Panc1 (cell line): ENCODE measurements at regions not wholly inside any gene's neighbourhood (a gene's known extent, or its start where the extent isn't known, plus 50 kb on each side); places are given as distances from the start of the nearest gene placed in this dataset.

Experiments used
- ATAC-seq: fragments of 200-7000 bp; cut with Tn5 transposase; 2 replicates; pipeline ENCODE4 v1.9.1; 2020; ENCODE audit warnings: mild to moderate bottlenecking, moderate library complexity
- BruUV-seq: library from RNA; stranded (reverse); fragments of 400-500 nt; replicated peaks from 2 replicates; lab custom pipeline; 2021; lab: Mats Ljungman, UMichigan
- CTCF ChIA-PET: fragments of 300-600 bp; sonication (Branson Sonifier 250); formaldehyde crosslinking; loops from one replicate; lab custom pipeline; 2022; ENCODE audit warnings: antibody characterized with exemption; lab: Charles Lee
- POLR2A ChIA-PET: fragments of 300-600 bp; sonication (Branson Sonifier 250); formaldehyde crosslinking; loops from one replicate; lab custom pipeline; 2022; ENCODE audit warnings: antibody characterized with exemption; lab: Charles Lee
- DNase-seq: peaks from one replicate; pipeline ENCODE4 v3.0.0-alpha.2; 2010; ENCODE audit warnings: low read depth, low spot score
- H3K27ac ChIP-seq: 2 replicates; pipeline ENCODE4 v1.5.1; 2011; ENCODE audit warnings: mild to moderate bottlenecking, low read length, inconsistent platforms
- H3K27me3 ChIP-seq: fragments of 200-500 bp; sonication (Bioruptor generic); 2 replicates; pipeline ENCODE4 v1.6.0; 2014; ENCODE audit warnings: low read length, inconsistent platforms; ENCODE audit not compliant: control insufficient read depth, insufficient read depth
- H3K36me3 ChIP-seq: fragments of 200-500 bp; sonication (Bioruptor generic); 2 replicates; pipeline ENCODE4 v1.5.1; 2014; ENCODE audit warnings: inconsistent platforms, mild to moderate bottlenecking, low read length, moderate library complexity; ENCODE audit not compliant: control insufficient read depth, insufficient read depth
- H3K4me1 ChIP-seq: 2 replicates; pipeline ENCODE4 v1.5.1; 2011; ENCODE audit warnings: inconsistent platforms, mild to moderate bottlenecking, low read length, moderate library complexity; ENCODE audit not compliant: control insufficient read depth, insufficient read depth
- H3K4me3 ChIP-seq, 2 experiments: 2 replicates each; pipeline ENCODE4 v1.5.1; 2011 to 2012; ENCODE audit warnings: low read depth in 2 of 2, low read length in 2 of 2, mild to moderate bottlenecking in 2 of 2, inconsistent platforms in 1 of 2, moderate library complexity in 1 of 2
- H3K9me3 ChIP-seq: fragments of 200-500 bp; sonication (Bioruptor generic); 2 replicates; pipeline ENCODE4 v1.5.1; 2014; ENCODE audit warnings: low read depth, mild to moderate bottlenecking, inconsistent platforms, low read length, moderate library complexity; ENCODE audit not compliant: control insufficient read depth, insufficient read depth
- CTCF ChIP-seq: fragments of 450-650 bp; IDR thresholded peaks from 2 replicates; pipeline ENCODE4 v1.5.1; 2017; ENCODE audit warnings: mild to moderate bottlenecking
- POLR2AphosphoS5 ChIP-seq: IDR thresholded peaks from 2 replicates; pipeline ENCODE4 v1.6.1; 2012; ENCODE audit warnings: mild to moderate bottlenecking, low read depth, low read length, moderate library complexity
- REST ChIP-seq, 2 experiments: IDR thresholded peaks; 2 replicates each; pipeline ENCODE4 v1.6.1; 2011 to 2012; ENCODE audit warnings: low read depth in 2 of 2, control low read depth in 1 of 2, low read length in 1 of 2, mild to moderate bottlenecking in 1 of 2, moderate library complexity in 1 of 2; ENCODE audit not compliant: insufficient read depth in 1 of 2
- SIN3A ChIP-seq: IDR thresholded peaks from 2 replicates; pipeline ENCODE4 v1.6.1; 2012; ENCODE audit warnings: low read depth, mild to moderate bottlenecking, low read length, moderate library complexity, borderline replicate concordance; ENCODE audit not compliant: insufficient read depth
- TCF7L2 ChIP-seq: IDR thresholded peaks from 2 replicates; pipeline ENCODE4 v1.6.1; 2011; ENCODE audit warnings: mild to moderate bottlenecking, low read depth, low read length, inconsistent platforms
- in situ Hi-C: cut with HindIII; loops from 2 replicates; pipeline ENCODE4 v1.10.0; 2016; ENCODE audit warnings: low sequenced_read_pairs, low pct_unique_long_range_greater_than_20kb
- intact Hi-C: fragments of 100-400 bp; cut with micrococcal nuclease; formaldehyde crosslinking; loops from one replicate; pipeline ENCODE4 v1.10.0; 2022; ENCODE audit not compliant: unreplicated experiment

GRCh38 chr20:48076247-48076646 is 291.0 kb upstream of the SULF2 start:
- Histone ChIP-seq H3K27me3 (peaks cover 15% of the 10 kb centered on the region), H3K27ac (no peak overlapping the region), H3K4me3 (no peak overlapping the region), H3K9me3 (no peaks in the 10 kb centered on the region), H3K4me1 (no peaks in the 10 kb centered on the region), H3K36me3 (no peaks in the 10 kb centered on the region)
- no peak for TF ChIP-seq SIN3A
- no peak for TF ChIP-seq POLR2AphosphoS5
- TF ChIP-seq REST (IDR thresholded peaks at IDR 0.05; ENCODE audit: insufficient read depth in 1 of 2, low read depth in 2 of 2, low read length in 1 of 2) = no peak
- TF ChIP-seq CTCF = no peak
- no peak for TF ChIP-seq TCF7L2
- DNase-seq (no peak), ATAC-seq (no peak)
- POLR2A ChIA-PET = no interaction called here
- in situ Hi-C loops = no loop called here
- BruUV-seq = no TSS peak
- intact Hi-C loops = no loop called here
- CTCF ChIA-PET = interaction anchor here (0.6 kb wide), 1 partner anchor 184 kb away, joined by 5 read pairs; no protein-coding TSS in a partner anchor

GRCh38 chr20:48075591-48076174 is 290.4 kb upstream of the SULF2 start:
- no peak for ATAC-seq
- no TSS peak for BruUV-seq
- ChIA-PET POLR2A (no interaction called here), CTCF (no interaction called here)
- peaks cover 17% of the 10 kb centered on the region for H3K27me3 ChIP-seq
- intact Hi-C loops (no loop called here), in situ Hi-C loops (no loop called here)
- no peaks in the 10 kb centered on the region for H3K4me1 ChIP-seq
- TF ChIP-seq POLR2AphosphoS5 (no peak), SIN3A (no peak), TCF7L2 (no peak), CTCF (no peak), REST (IDR thresholded peaks at IDR 0.05; ENCODE audit: insufficient read depth in 1 of 2, low read depth in 2 of 2, low read length in 1 of 2) (no peak)
- H3K27ac ChIP-seq = no peak overlapping the region
- no peak for DNase-seq
- no peaks in the 10 kb centered on the region for H3K9me3 ChIP-seq
- H3K4me3 ChIP-seq = no peak overlapping the region
- H3K36me3 ChIP-seq = no peaks in the 10 kb centered on the region
